Stimulated activated CD4-positive, alpha-beta T cell treated with anti-CD3 and anti-CD28 coated beads, TNF-alpha, amount 100 ng/mL, for 24 hours (primary cell): ENCODE measurements at regions not wholly inside any gene's neighbourhood (a gene's known extent, or its start where the extent isn't known, plus 50 kb on each side); places are given as distances from the start of the nearest gene placed in this dataset.

Experiments
- DNase-seq, 3 experiments: peaks; one replicate each; pipeline ENCODE4 v3.0.0-alpha.2; 2020; ENCODE audit warnings: low read depth in 3 of 3

DNA sequence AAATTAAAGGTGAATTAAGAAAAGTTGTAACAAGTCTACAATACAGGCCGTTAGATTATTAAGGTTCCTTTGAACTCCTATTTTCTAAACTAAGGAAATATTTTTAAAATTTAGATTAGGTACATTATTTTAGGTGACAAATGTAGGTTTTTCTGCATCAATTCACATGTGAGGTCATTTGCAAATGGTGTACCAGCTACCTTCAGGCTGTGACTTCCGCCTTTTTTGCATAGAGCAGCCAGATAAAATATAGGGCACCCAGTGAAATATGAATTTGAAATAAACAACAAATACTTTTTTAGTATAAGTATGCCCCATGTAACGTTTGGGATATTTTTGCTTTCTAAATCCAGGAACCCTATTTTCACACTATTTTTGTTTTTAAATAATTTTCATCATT lies 544.0 kb downstream of the LMO4 start:
- DNase-seq: no peak

DNA sequence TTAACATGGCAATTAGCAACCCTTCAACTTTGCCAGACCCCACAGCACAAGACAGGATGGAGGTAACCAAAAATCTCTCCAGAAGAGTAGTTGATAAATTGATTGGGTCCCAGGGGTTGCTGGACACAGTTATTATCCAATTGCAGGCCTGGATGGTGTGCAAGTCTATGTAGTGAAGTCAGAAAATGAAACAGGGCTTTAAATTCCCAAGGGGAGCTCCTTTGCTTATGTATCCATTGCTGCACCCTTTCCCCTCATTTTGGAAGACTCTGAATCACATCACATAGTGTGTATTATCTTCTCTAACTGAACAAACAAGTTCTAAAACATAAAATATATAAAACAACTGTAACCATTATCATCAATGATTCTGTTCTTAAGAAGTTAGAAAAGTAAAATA lies 550.2 kb downstream of the LMO4 start:
- DNase-seq: no peak

DNA sequence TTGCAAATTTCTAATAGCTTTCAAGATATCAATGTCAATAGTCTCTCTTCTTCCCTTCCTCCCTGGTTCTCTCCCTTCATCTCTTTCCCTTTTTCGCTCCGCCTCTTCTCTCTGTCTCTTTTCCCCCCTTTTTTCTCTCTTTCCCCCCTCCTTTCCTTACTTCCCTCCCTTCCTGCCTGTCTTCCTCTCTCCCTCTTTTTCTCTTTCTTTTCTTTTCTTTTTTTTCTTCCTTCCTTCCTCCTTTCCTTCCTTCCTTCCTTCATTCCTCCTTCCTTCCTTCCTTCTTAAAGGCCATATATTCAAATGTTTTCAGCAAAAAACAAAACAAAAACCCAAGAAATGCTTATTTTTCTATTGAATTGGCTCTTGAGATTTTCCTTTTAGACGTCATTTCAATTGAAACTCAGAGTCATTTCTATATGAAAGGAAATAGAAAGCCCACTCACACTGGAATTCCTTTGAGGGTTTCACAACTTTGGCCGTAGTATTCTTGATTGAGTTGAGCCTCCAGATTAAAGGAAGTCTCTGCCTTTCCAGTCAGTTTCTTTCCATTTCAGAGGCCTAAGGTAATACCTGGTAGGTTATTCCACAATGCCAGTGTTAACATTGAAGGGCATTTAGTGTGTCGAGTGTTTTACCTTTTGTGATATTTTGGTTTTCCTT lies 551.5 kb downstream of the LMO4 start:
- DNase-seq: no peak

DNA sequence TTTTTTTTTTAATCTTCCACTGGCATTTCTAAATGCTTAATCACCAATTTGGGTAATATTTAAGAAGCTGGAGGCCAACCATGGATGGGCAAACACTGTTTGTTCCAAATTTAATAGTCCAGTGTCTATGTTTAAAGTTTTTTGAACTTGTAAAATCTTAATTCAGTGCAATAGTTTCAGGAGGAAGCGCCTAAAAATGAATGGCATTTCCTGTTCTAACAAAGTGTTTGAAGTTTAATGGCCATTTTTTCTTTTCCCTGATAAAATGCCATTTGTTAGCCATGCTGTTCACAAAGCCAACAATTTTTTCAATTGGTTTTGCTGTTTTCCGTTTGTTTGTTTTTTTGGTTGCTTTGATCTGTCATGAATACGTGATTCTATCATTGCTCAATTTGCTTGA lies 552.1 kb downstream of the LMO4 start:
- no peak for DNase-seq

DNA sequence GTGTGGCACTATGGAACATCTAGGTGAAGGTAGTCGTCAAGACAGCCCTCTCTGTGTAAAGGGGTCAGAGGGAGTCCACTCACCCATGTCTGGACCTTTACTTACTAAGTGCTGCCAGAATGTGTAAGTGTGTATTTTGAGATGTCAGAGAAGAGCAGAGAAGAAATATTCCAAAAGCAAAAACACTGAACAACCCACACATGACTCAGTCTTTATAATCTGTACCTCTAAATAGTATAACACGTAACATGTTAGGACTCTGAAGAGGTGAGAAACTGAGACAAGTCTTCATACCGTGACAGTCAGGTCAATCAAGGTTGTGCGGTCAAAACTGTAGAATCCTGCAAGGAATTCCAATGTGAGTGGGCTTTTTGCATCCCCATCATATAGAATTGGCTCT lies 555.2 kb downstream of the LMO4 start:
- no peak for DNase-seq

DNA sequence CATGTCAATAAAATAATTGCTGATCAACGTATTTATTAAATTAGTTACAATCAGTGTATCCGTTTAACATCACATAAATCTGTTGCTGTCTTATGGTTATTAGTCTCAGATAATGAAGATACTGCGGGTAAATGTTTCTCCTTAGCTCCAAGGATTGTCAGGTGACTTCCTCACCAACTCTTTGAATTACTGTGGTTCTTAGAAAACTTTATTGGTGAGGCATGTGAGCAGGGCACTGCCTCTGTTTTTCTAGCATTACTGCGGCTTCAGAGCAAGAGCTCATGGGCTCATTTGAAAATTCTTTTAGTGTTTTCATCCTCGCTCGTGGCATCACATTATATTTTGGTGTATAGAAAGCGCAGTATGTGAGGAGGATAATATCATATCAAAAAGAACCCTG lies 555.9 kb downstream of the LMO4 start:
- no peak for DNase-seq

DNA sequence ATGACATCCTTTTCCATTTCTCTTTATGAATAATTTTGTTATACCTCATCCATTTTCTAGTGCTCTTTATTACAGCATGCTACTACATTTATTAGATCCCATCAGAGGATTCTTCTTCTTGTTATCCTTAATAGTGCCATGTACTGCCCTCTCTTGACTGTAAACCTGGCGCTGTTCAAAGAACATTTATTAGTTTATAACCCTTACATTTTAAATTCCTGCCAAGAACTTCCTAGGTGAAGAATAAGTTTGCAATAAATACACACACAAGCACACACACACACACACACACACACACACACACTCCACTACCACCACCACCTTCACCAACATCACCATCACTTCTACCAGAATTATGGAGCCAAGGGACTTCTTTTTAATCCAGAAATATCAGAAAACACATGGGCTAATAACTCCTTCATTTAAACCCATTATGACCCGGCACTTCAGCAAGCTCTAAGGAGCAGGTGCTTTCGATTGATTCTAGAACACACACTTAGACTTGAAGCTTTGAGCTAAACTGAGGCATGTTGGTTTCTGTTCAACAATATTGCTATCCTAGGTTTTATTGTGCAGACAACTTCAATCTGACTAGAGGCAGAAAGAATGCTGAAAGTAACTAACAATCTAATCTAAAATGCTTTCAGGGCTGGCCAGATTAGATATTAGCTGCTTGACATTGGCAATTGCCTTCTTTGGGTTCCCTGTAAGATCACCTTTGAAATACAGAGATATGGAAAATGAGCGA lies 556.8 kb downstream of the LMO4 start:
- no peak for DNase-seq

DNA sequence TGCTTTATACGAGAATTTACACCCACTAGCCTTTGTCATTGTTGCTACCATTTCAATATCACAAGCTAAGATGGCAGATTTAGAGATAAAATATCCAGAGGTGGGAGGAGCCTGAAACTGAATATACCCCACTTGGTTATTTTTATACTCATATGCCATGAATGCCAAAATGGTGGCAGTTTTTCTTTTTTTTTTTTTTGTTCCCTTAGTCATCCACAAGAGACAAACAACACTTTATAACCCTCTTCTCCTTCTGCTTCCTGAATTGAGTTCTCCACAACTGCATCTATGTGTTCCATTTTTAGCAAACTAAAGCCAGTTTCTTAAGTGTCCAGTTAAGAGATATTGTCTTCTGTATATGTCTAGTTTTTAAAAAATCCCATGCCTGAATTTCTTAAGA lies 558.4 kb downstream of the LMO4 start:
- DNase-seq: no peak

DNA sequence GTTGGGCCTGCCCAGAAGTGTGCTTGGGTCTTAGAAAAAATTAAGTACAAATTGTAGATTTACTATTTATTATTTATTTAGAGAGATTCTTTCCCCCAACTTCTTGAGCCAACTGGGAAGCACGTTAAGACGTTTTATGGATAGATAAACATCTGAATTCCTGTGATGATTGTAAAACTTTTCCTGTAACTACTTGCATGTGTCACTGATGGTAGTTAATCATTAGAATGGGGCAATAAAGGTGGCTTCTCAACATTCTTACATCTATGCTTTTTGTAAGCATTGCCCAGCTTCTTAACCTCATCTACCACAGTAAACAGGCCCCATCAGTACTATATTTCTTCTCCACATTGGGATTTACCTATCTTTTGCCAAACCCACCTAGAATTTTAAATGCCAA lies 559.8 kb downstream of the LMO4 start:
- no peak for DNase-seq

DNA sequence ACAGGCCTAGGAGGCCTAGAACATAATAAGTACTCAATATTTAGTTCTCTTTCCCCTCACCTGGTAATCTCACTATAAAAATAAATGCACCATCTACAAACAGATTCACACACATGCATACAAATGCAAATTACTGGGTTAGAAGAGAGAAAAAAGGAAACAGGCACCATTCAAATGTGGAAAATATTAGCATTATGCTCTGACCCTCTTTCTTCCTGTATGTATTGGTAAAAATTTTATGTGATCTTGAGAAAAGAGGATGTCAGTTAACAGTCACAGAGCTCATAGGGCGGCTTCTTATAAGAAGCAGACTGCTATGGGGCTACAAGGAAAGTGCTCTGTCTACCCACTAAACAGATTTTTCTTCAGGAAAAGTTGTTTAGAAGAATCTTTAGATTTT lies 565.4 kb downstream of the LMO4 start:
- DNase-seq: no peak

DNA sequence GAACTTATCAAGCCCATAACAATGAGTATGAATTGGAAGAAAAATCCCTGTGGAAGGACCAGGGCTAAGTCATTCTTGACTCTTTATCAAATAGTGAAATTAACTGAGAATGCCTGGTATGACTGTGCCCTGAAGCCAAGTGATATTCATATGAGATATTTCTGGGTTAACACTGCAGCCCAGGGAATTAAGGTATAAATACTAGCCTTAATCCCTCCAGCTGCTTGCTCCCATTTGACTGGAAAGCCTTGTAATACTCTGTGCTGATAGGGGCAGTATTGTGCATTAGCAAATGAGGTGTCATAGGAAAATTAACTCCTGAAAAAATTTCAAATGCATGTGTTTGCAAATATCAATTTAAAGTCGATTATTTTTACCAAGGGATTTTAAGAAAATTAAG lies 568.8 kb downstream of the LMO4 start:
- no peak for DNase-seq

DNA sequence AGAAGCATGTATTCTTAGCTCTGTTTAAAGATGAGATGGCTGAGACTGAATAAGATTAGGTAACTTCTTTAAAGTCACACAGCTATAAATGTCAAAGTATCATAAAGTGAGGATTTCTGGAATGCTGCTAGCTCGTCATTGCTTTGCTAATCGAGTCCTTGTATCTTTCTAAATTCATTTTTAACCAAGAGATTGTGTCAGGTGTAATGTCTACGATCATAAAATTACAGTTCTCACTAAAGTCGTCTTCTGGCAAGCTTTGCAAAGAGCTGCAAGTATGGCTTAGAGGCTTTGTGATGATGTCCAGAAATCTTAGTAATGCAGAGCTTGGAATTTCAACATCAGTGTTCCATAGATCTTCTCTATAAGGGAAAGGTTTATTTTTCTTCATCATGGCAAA lies 569.8 kb downstream of the LMO4 start:
- DNase-seq: no peak

DNA sequence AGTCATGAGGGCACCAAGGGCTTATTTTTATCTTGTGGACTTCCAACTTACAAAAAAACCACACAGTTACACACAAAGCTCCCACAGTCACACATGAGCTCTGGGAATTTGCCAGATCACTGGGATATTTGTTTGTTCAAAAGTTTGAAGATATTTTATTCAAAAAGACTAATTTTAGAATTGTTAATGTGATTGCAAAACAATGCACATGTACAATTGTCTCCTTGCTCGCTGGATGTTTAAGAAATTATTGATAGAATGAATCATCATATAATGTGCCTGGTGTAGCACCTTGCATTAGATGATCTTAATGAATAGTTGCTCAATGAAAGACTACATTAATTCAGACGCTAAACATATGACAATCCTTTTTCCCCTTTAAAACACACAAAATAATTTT lies 570.3 kb downstream of the LMO4 start:
- no peak for DNase-seq

DNA sequence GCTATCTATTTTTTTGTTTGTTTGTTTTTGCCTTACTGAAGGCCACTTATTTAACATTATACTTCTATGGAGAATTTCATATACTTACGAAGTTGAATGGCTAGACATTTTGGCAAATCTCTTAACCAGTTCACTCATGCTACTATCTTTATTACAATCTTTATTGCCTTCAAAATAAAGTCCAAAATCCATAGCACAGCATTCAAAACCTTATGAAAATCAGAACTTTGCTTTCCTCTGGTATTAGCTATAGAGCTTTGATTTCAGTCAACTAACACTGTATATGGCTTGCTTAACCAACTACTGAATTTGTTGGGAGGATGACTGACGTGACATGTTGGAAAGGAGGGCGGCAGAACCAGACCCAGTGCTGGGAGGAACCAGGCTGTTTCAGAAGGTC lies 571.1 kb downstream of the LMO4 start:
- no peak for DNase-seq

DNA sequence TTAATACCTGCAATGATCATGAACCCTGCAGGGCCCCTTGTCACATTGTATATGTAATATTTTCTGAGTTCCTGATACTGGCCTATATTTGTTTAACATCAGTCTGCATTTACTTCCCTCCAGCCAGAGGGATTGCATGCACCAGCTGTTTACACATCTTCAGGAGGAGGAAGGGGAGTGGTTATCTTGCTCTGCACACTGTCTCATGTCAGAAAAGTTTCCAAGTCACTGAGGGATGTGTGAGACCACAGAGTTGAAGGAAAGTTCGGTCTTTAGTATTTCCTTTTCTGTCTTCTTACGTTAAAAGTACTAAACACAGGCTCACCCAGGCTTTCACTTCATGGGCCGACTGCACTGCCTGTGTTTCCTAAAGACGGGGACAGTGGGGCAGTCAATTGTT lies 574.1 kb downstream of the LMO4 start:
- no peak for DNase-seq

DNA sequence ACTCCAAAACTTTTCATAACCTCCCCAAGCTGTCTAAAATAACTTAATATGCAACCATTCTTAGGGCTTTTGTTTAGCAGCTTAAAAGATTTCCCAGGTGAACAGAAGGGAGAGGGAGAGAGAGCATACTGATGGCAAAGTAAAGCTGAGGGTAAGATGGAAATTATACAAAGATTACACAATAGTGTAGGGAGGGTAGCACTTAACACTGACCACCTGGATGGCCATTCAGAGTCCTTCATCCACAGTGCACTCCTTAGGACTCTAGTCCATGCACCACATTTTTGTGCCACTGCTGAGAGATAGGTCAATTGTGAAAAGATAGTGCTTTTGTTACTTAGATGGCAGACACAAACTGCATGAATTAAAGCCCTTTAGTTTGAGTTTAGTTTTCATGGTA lies 574.6 kb downstream of the LMO4 start:
- no peak for DNase-seq

DNA sequence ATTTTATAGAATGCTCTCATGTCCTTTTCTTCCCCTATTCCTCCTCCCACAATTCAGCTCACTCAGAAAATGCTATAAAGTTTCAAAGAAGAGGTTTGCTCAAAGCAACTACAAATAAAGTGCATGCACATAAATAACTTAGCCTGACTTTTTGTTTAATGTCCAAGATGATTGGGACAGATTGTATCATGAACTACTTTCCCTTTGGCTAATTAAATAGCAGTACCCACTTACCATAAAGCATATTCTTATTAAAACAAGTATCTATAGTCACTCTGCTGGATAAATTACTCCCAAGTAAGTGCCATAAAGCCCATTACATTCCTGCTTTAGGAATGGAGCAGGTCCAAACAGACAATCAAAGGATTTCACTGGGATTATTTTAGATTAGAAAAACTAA lies 576.0 kb downstream of the LMO4 start:
- no peak for DNase-seq

DNA sequence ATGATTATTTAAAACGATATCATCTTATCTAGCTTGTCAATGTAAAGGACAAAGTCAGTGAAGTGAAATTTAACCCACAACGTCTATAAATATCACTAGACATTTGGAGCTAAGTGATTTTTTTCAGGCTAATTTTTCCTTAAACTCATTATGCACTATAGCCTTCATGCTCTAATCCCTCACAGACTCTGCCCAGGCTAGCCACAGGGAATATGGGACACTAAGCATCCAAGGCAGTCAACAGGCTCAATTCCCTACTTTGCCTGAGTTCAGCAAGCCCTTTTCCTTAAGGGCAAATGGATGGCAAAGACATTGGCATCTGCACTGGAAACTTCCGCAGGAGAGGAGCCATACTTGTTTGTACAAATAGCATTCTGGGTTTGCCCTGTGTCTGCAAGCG lies 577.0 kb downstream of the LMO4 start:
- DNase-seq: no peak

DNA sequence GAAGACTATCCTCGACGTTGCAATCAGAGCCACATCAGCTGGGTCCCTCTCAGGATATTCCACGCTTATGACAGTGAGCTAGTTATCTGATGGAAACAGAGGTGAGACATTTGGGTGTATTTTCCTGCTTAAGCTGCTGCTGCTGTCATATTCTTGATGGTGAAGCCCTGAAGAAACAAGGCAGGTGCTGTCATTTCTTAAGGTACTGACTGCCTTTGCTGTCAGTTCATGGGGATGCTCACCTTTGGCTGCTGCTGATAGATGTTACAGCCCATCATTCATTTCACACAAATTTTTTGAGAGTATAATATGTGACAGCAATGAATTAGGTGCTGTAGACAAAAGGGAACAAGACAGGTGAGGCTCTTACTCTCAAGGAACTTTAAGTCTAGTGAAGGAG lies 577.4 kb downstream of the LMO4 start:
- DNase-seq: no peak

DNA sequence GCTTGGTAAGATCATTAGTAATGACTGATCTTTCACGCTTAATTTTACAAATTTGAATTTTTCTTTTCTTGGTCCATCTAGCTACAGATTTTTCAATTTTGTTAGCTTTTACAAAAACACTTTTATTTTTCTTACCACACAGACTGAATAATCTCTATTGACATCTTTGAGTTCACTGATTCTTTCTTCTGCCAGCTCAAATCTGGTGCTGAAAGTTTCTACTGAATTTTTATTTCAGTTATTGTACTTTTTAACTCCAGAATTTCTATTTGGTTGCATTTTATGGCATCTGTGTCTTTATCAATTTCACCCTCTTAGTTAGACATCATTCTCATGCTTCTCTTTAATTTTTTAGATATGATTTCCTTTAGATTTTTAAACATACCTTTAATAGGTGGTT lies 584.7 kb downstream of the LMO4 start:
- DNase-seq: no peak

DNA sequence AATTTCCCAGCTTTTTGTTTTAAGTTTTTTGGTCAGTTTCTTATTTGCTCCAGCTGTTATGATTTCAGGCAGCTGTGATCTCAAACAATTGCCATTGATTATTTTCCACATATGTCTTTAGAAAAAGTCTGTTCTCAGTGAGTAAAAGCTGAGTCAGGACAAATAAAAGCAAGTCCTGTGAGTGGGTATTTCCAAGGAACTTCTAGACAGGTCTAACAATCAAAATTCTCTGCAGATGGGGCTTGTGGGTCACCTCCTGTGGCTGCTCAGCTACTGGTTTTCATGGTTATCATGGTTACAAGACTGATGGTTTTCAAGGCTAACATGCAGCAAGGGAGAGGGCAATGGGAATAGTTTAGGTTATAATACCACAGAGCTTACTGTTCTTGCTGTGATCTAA lies 585.7 kb downstream of the LMO4 start:
- DNase-seq: no peak

DNA sequence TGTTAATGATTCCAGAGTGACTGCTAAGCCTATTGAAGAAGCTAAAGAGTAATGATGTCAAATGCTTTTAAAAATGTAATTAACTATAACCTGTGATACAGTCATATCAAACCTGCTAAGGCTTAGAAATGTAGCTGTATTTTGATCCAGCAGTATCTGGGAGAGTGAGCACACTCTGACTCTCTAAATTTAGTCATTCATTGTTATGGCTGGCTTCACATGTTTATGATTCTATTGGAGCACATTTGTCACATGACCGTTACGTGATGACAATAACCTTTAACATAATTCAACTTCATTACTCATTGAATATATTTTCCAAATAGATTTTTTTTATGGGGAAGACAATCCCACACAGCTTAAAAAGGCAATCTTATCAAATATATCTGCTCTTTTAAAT lies 587.1 kb downstream of the LMO4 start:
- no peak for DNase-seq

DNA sequence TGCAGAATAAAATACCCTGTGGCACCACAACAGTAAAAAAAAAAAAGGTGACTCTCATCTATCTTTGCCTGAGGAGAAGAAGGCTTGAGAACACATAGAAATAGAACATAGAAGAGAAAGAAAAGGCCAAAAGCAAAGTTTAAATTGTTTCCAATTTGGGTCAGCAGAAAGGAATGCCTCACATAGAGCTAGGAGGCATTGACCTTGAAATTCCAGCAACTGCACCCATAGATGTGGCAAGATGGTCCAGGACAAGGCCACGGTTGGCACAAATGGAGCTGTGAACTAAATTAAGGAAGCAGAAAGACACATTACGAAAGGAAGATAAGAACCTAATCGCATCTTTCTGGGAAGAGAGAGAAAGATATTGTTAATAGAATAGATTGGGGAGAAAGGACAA lies 588.3 kb downstream of the LMO4 start:
- no peak for DNase-seq

DNA sequence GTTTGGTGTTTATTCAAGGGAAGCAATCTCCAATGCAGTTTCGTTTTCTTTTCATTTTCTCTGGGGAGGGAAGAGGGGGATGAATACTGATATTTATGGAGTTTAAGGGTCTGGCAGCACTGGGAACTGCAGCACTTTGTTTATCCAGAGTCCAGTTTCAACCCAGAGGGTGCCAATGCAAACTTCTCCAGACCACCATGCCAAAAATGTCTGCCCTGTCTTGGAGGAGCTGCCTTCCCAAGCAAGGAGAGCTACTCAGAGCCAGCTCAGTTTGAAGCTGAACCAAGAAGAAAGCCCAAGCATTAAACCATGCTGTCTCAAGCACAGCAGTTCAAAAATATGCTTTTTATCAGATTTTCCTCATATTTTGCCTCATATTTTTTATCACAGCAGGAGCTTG lies 589.7 kb downstream of the LMO4 start:
- no peak for DNase-seq
